Keratinocyte (primary cell): ENCODE measurements at regions not wholly inside any gene's neighbourhood (a gene's known extent, or its start where the extent isn't known, plus 50 kb on each side); places are given as distances from the start of the nearest gene placed in this dataset.
"Not testable (repeated sequence)": the region's sequence is repeated elsewhere in the genome, so short reads cannot be mapped to it uniquely, and the experiment has no call there.

Experiments
- DNase-seq: peaks from one replicate; pipeline ENCODE4 v3.0.0-alpha.2; 2011; ENCODE audit warnings: low read depth, missing footprints, low spot score
- FAIRE-seq: peaks from 2 replicates; lab custom pipeline; 2011; peaks lifted over from hg19 to GRCh38; lab: Jason Lieb, UNC
- H2AFZ ChIP-seq: 2 replicates; pipeline ENCODE4 v1.6.0; 2012; ENCODE audit warnings: low read length, control low read depth, inconsistent platforms; ENCODE audit not compliant: control insufficient read depth
- H3K27ac ChIP-seq: 2 replicates; pipeline ENCODE4 v1.5.1; 2011; ENCODE audit warnings: low read length; ENCODE audit not compliant: control insufficient read depth, insufficient read depth
- H3K27me3 ChIP-seq: 3 replicates; pipeline ENCODE4 v1.6.0; 2011; ENCODE audit warnings: low read length; ENCODE audit not compliant: control insufficient read depth, insufficient read depth; ENCODE audit errors: extremely low read depth
- H3K36me3 ChIP-seq, 2 experiments: 2 replicates in 1 of 2; 3 replicates in 1 of 2; pipeline ENCODE4 v1.5.1; 2011; ENCODE audit warnings: low read length in 2 of 2, mild to moderate bottlenecking in 1 of 2; ENCODE audit not compliant: control insufficient read depth in 2 of 2, insufficient read depth in 2 of 2; ENCODE audit errors: extremely low read depth in 1 of 2
- H3K4me1 ChIP-seq: 3 replicates; pipeline ENCODE4 v1.5.1; 2011; ENCODE audit warnings: low read length; ENCODE audit not compliant: control insufficient read depth, insufficient read depth; ENCODE audit errors: extremely low read depth
- H3K4me2 ChIP-seq: 3 replicates; pipeline ENCODE4 v1.6.0; 2011; ENCODE audit warnings: low read depth, low read length; ENCODE audit not compliant: control insufficient read depth, insufficient read depth; ENCODE audit errors: extremely low read depth
- H3K4me3 ChIP-seq, 3 experiments: fragments of 200-600 bp in 1 of 3; sonication (generic) in 1 of 3; 2 replicates in 2 of 3; 3 replicates in 1 of 3; pipeline ENCODE4 v1.5.1; 2011 to 2016; ENCODE audit warnings: low read length in 3 of 3, mild to moderate bottlenecking in 3 of 3, control low read depth in 2 of 3, inconsistent platforms in 1 of 3, low read depth in 1 of 3, mixed read lengths in 1 of 3, mixed run types in 1 of 3, moderate library complexity in 1 of 3; ENCODE audit not compliant: control insufficient read depth in 2 of 3, insufficient read depth in 2 of 3; ENCODE audit errors: extremely low read depth in 1 of 3
- H3K79me2 ChIP-seq: 2 replicates; pipeline ENCODE4 v1.6.0; 2012; ENCODE audit warnings: low read length; ENCODE audit not compliant: control insufficient read depth, insufficient read depth
- H3K9ac ChIP-seq: 3 replicates; pipeline ENCODE4 v1.6.0; 2011; ENCODE audit warnings: low read length; ENCODE audit not compliant: control insufficient read depth, insufficient read depth; ENCODE audit errors: extremely low read depth
- H3K9me1 ChIP-seq: 3 replicates; pipeline ENCODE4 v1.6.0; 2011; ENCODE audit warnings: low read length; ENCODE audit not compliant: control insufficient read depth, insufficient read depth; ENCODE audit errors: extremely low read depth
- H3K9me3 ChIP-seq: 2 replicates; pipeline ENCODE4 v1.5.1; 2012; ENCODE audit warnings: low read depth, low read length; ENCODE audit not compliant: control insufficient read depth
- H4K20me1 ChIP-seq: 3 replicates; pipeline ENCODE4 v1.6.0; 2011; ENCODE audit warnings: low read length; ENCODE audit not compliant: control insufficient read depth, insufficient read depth; ENCODE audit errors: extremely low read depth
- CTCF ChIP-seq, 3 experiments: IDR thresholded peaks in 1 of 3; conservative IDR thresholded peaks in 1 of 3; optimal IDR thresholded peaks in 1 of 3; 2 replicates in 2 of 3; 3 replicates in 1 of 3; pipeline versions ENCODE3 to v1.5.1; 2011; ENCODE audit warnings: low read length in 3 of 3, mild to moderate bottlenecking in 3 of 3, moderate library complexity in 2 of 3, control low read depth in 1 of 3, inconsistent platforms in 1 of 3; ENCODE audit not compliant: insufficient read depth in 2 of 3; ENCODE audit errors: extremely low read depth in 1 of 3
- EZH2 ChIP-seq: IDR thresholded peaks from one replicate; pipeline ENCODE4 v1.6.1; 2012; ENCODE audit warnings: inconsistent platforms, mild to moderate bottlenecking, low read length, moderate library complexity
- dilution Hi-C: fragments of 300-500 bp; cut with MboI; formaldehyde crosslinking; loops from one replicate; pipeline ENCODE4 v1.7.0; 2020; ENCODE audit warnings: low sequenced_read_pairs; ENCODE audit not compliant: extremely low pct_ligation_motif_present

DNA sequence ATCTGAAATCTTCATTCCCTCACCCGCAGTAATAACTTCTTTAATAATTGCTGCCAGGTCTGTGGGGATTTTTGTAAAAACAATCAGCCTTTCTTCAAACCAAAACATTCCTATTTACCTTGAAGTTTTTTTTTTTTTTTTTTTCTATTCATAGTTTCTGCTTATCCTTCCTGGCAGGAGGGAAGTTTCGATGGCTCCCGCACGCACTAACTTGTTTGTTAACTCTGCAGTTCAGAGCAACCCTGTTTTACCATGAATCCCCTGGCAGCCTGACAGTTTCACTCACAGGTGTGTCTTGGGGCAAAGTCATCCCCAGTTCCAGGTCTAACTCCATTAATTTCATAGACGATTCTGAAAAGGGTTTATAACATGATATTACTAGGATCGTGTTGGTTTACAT, 149.3 kb downstream of the KLF6 start:
- H3K4me2 ChIP-seq: peak overlapping the region; percentile 37
- H3K36me3 ChIP-seq: no peaks in the 10 kb centered on the region
- H3K9me3 ChIP-seq: no peaks in the 10 kb centered on the region
- peak overlapping the region; percentile 59 for H3K9ac ChIP-seq
- H3K4me1 ChIP-seq: peaks cover 28% of the 10 kb centered on the region
- peak overlapping the region; percentile 72 for H3K27ac ChIP-seq
- no peaks in the 10 kb centered on the region for H3K79me2 ChIP-seq
- no peaks in the 10 kb centered on the region for H3K27me3 ChIP-seq
- no peak overlapping the region for H2AFZ ChIP-seq
- dilution Hi-C loops: no loop called here
- H3K9me1 ChIP-seq: no peaks in the 10 kb centered on the region
- H3K4me3 ChIP-seq: no peak overlapping the region
- H4K20me1 ChIP-seq: no peaks in the 10 kb centered on the region
- TF ChIP-seq CTCF (optimal IDR thresholded peaks at IDR 0.05 in 1 of 3, IDR thresholded peaks at IDR 0.05 in 1 of 3, conservative IDR thresholded peaks at IDR 0.05 in 1 of 3; ENCODE audit: extremely low read depth in 1 of 3, insufficient read depth in 2 of 3, low read length in 3 of 3) (no peak), EZH2 (no peak)
- FAIRE-seq (peak; percentile 75), DNase-seq (peak; percentile 45)

- Histone ChIP-seq H3K9me1 (no peaks in the 10 kb centered on the region), H4K20me1 (no peaks in the 10 kb centered on the region), H3K4me2 (peak overlapping the region; percentile 37), H3K9ac (peak overlapping the region; percentile 59), H3K79me2 (no peaks in the 10 kb centered on the region), H3K9me3 (no peaks in the 10 kb centered on the region), H3K27me3 (no peaks in the 10 kb centered on the region), H3K4me1 (peaks cover 28% of the 10 kb centered on the region), H3K27ac (peak overlapping the region; percentile 72), H2AFZ (peak overlapping the region; percentile 3), H3K4me3 (no peak overlapping the region), H3K36me3 (no peaks in the 10 kb centered on the region)
- DNase-seq (no peak), FAIRE-seq (peak; percentile 51)
- dilution Hi-C loops: no loop called here
- TF ChIP-seq EZH2 (no peak), CTCF (optimal IDR thresholded peaks at IDR 0.05 in 1 of 3, IDR thresholded peaks at IDR 0.05 in 1 of 3, conservative IDR thresholded peaks at IDR 0.05 in 1 of 3; ENCODE audit: extremely low read depth in 1 of 3, insufficient read depth in 2 of 3, low read length in 3 of 3) (no peak)
Observed at GRCh38 chr10:3635211-3635671, 149.8 kb downstream of the KLF6 start.

DNA sequence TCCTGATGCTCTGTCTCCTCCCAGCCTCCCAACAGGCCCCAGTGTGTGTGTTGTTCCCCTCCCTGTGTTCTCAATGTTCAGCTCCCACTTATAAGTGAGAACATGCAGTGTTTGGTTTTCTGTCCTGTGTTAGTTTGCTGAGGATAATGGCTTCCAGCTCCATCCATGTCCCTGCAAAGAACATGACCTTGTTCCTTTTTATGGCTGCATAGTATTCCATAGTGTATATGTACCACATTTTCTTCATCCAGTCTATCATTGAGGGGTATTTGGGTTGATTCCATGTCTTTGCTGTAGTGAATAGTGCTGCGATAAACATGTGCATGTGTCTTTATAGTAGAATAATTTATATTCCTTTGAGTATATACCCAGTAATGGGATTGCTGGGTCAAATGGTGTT, 150.4 kb downstream of the KLF6 start:
- H3K36me3 ChIP-seq, H4K20me1 ChIP-seq, DNase-seq, H3K9me1 ChIP-seq, H2AFZ ChIP-seq, dilution Hi-C loops, H3K9ac ChIP-seq, H3K27me3 ChIP-seq, H3K4me2 ChIP-seq, H3K79me2 ChIP-seq, H3K9me3 ChIP-seq, H3K4me3 ChIP-seq, FAIRE-seq, H3K27ac ChIP-seq: not testable (repeated sequence)
- H3K4me1 ChIP-seq: peaks cover 28% of the 10 kb centered on the region
